NCI-H510A treated with DMSO at 0.1 percent for 48 hours (cell line): ENCODE measurements at regions not wholly inside any gene's neighbourhood (a gene's known extent, or its start where the extent isn't known, plus 50 kb on each side); places are given as distances from the start of the nearest gene placed in this dataset.
A peak's percentile ranks its signal among the peaks of the same experiment; 100 is the strongest.

Experiments
- DNase-seq: peaks from one replicate; lab custom pipeline; 2025; lab: John Stamatoyannopoulos, UW

- no peak for DNase-seq
These were observed 170.9 kb downstream of the PALM2AKAP2 start for GRCh38 chr9:109950710-109951443.

DNA sequence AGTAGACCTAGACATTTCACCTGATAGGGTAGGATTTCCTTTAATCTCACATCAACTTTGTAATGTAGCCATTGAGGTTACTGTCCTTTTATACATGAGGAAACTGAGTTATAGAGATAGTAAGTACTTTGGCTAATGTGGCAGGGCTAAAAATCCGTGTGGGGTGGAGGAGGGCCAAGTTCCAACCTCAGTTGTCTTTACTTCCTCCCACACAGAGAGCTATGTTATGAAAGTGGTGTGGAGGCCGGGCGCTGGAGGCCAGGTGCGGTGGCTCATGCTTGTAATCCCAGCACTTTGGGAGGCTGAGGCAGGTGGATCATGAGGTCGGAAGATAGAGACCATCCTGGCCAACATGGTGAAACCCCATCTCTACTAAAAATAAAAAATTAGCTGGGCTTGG lies 173.3 kb downstream of the PALM2AKAP2 start:
- DNase-seq, result no peak

DNA sequence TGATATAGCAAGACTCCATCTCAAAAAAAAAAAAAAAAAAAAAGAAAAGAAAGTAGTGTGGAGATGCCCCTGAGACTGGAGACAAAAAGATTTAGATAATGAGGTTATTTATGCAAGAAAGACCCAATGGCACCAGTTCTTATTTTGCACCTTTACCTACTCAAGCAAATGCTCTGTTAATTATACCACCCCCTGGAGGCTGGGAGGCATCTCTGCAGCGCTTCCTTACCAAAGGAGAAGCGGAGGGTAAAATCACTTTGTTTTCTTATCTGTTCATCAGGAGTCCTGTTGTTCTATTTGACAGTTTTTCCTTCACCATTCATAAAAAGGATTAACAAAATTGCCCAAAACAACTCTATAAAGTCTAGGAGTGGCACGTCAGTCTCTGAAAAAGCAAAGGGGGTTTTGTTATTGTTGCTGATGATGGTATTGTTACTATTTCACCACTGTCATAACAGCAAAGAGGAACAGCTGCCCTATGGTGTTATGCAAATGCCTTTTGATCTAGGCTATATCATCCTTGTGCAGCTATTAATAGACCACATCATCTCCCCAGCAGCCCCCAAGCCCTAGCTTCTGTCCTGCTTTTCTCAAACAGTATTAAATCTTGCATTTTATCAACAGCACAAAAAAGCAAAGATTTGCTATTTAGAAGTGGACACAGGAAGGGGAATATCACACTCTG lies 174.0 kb downstream of the PALM2AKAP2 start:
- DNase-seq, result no peak

- peak; percentile 47 for DNase-seq
These were observed 176.9 kb downstream of the PALM2AKAP2 start for GRCh38 chr9:109956717-109957440.

GRCh38 chr9:109959679-109960078 lies 179.7 kb downstream of the PALM2AKAP2 start:
- no peak for DNase-seq

- DNase-seq, result no peak
These were observed 181.6 kb downstream of the PALM2AKAP2 start for GRCh38 chr9:109961626-109962025.

DNA sequence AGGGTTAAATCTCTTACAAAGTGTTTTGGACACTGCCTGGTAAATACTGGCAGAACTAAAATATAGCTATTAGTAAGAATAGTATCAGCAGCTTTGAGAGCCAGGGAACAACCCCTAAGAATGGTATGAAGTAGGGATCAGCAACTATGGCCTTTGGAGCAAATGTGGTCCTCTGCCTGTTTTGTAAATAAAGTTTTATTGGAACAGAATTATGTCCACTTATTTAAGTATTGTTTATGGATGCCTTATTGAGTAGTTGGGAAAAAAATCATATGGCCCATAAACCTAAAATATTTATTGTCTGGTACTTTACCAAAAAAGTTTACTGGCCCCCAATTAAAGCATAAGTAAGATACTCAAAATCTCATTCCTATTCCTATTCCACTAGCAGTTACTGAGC lies 182.2 kb downstream of the PALM2AKAP2 start:
- no peak for DNase-seq

DNA sequence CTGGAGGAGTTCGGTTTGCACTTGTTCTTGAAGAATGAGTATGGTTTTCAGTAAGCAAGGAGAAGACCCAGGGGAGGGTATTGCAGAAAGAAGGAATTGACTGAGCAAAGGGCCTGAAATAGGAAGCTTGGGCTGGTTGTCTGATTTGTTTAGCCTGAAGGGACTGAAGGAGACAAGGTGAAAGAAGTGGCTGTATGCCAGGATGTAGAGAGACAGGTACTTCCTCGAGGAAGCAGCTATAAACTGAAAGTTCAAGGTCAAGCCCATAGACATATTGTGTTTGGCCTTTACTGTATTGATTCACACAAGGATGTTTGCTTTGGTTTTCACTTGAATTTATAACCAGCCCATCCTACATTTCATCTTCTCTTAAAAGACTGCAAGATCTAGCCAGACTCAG lies 183.1 kb downstream of the PALM2AKAP2 start:
- no peak for DNase-seq

DNA sequence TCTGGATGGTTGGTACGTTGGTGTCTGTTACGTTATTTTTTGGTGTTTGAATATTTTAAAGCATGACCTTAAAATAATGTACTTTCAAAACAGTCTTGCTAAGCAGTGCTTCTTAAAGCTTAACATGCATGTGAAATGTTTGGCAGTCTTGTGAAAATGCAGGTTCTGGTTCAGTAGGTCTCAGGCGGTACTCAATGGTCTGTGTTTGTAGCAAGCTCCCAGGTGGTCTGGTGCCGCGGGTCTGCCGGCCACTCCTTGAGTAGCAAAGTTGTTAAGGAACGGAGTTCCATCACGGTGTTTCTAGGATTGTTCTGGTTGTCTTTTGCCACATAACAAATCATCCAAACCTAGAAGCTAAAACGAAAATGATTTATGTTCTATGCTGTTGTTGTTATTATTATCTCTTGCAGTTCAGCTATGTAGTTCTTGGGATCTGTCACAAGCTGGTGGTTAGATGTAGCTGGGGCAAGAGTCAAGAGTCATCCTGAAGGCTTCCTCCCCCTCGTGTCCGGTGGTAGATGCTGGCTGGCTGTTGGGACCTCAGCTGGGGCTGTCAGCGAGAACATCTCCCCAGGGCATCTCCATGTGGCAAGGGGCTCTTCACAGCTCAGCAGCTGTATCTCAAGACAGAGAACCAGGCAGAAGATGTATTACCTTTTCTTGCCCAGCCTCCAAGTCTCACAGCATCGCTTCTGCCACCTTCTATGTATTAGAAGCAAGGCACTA lies 186.8 kb downstream of the PALM2AKAP2 start:
- DNase-seq, result no peak

DNA sequence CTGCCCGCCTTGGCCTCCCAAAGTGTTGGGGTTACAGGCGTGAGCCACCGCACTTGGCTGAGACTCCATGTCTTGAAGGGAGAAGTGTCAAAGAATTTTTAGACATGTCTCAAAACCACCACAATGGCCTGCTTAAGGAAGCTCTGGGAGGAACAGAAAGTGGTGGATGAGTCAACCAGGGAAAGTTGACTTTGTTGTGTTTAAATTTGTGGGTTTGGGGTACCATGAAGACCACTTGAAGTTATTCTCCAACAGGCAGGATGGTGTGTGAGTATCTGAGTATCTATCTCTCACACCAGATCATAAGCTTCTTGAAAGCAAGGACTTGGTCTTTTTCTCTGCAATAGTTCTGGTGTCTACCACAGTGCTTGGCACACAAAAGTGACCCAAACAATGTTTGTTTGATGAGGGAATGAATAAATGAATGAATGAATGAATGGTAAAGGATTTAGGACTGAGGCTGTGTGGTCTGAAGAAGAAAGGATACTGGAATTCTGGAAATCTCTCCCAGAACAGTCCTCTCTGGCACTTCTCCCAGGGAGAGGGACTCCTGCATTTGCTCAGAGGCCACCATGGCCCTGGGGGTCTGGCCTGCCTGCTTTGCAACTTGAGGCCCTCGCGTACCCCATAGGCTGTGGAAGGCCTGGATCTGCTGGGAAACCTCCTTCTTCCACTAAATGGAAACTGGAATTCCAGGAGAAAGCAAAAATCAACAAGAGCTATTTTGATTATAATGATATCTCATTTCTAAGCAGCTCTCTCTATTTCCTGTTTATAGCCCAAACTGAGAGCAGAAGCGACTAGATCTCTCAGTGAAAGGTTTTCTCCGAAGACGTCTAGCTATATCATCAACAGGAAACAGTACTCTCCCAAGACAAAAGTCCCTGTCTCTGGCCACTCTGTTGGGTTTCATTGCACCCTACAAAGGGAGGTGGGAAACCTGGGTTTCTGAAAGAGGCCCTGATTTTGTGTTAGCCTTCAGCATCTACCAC lies 187.9 kb downstream of the PALM2AKAP2 start:
- DNase-seq, result no peak

GRCh38 chr9:109969011-109969410 lies 189.0 kb downstream of the PALM2AKAP2 start:
- no peak for DNase-seq

DNA sequence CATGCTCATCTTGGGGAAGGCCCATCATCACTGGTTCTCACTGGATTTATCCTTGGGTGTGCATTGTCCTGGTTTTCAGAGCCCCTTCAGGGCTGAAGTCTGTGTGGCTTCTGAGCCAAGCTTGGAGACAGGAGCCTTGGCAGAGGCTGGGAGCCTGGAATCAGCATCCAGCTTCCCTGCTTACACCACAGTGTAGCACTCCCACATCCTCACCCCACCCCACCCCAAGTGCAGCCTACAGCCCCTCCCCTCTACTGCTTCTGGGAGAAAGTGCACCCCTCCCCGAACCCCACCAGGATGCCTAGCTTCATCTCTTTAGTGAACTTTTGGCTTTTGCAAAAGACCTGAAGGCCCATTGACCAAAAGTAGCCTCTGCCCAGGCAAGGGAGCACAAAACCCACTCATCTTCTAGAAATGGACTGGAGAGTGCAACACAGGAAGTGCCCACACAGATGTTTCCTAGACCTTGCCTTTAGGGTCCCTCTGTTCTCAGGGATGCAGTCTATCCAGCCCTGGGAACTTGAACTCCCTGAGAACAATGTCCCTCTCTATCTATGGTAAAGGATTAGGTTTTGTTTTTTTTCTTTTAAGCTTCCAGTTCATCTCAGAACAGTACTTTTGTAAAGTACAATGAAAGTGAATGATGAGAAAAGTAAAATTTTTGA lies 189.7 kb downstream of the PALM2AKAP2 start:
- no peak for DNase-seq

DNA sequence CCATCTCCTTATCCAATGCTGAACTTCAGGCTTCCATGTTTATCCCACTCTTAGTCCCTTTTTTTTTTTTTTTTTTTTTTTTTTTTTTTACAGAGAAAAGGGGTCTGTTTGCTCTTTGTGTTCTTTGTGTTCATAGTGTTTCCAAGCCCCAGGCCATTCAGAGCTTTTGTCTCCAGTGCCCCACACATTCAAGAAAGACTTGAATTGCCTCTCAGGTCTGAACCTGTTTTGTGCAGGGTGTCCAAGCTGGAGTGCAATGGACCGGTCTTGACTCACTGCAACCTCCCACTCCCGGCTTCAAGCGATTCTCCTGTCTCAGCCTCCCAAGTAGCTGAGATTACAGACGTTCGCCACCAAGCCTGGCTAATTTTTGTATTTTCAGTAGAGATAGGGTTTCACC lies 191.2 kb downstream of the PALM2AKAP2 start:
- DNase-seq, result no peak

DNA sequence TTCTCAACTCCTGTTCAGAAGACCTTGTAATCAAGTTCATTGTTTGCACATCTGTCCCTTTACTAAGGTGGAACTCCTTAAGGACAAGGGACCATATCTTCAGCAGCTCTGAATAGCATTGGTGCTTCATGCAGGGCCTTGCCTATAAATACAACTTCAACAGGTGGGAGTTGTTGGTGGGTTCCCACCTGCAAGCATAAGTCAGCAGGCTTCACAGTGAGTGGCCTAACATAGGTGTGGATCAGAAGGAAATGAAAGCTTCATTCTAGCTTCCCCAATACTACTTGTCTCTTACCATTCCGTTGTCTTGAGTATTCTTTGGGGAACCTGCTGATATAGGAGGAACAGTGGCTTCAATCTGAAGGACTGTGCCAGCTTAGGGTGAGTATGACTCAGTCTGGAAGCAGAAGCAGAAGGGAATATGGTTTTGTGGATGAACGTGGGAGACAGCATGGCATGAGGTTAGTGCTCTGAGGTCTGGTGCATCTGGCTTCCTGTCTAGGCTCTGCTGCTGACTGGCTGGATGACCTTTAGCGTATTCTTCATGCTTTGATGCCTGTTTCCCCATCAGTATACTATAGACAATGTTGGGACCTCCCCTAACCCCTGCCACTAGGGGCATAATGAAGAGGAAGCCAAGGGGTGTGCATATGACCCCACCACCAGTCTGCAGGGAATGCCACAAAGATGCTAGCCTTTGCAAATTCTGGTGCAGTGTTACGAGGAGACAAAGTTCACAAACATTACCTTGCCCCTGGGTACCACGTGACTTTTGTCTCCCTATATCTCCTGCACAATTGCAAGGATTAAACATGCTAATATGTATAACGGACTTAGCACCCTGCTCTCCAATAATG lies 192.3 kb downstream of the PALM2AKAP2 start:
- DNase-seq, result no peak

- DNase-seq, result no peak
These were observed 193.3 kb downstream of the PALM2AKAP2 start for GRCh38 chr9:109973336-109973735.

DNA sequence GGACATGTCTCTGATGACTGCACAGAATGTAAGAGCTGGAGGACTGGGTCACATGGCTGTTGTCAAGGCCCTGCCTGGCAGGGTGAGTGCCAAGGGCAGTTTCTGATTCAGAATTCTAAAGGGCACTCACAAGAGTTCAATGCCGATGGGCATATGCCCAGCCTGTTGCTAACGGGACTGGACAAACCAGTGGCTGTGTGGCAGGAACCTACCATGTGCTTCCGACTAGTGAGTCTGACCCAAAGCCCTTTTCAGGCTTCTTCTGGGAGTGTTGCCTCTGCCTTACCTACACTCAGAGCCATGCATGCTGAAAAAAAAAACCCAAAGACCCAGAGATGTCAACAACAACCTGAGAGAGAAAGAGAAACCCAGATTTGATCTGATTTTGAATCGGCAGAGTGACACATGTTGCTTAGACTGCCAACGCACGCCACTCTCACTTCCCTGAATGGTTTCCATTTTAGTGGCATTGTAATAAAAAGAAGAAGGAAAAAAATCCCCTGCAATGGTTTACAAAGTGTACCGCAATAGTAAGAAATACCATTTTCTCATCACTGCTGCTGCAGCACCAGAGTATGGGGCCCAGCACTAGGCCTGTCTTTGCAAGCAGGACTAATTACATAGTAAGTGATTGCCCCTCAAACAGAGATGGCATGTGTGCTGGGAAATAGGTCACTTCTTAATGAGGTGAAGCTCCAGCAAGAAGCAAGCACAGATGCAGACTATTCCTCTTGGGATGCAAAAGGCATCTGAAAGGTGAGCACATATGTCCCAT lies 194.3 kb downstream of the PALM2AKAP2 start:
- no peak for DNase-seq

DNA sequence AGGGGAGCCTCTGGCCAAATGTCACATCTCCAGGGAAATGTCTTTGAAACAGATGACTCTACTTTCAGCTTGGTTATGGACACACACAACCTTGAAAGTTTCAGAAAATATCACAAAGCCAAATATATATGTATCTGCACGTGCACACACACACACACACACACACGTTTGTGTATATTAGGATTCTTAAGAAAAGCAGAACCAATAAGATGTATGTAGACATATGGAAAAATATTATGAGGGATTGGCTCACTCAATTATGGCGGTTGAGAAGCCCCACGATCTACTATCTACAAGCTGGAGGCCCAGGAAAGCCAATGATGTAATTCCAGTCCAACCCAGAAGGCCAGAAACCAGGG lies 194.9 kb downstream of the PALM2AKAP2 start:
- DNase-seq, result no peak

GRCh38 chr9:109975574-109976295 lies 195.7 kb downstream of the PALM2AKAP2 start:
- no peak for DNase-seq
